ENCODE measurements at regions not wholly inside any gene's neighbourhood (a gene's known extent, or its start where the extent isn't known, plus 50 kb on each side); places are given as distances from the start of the nearest gene placed in this dataset.

DNA sequence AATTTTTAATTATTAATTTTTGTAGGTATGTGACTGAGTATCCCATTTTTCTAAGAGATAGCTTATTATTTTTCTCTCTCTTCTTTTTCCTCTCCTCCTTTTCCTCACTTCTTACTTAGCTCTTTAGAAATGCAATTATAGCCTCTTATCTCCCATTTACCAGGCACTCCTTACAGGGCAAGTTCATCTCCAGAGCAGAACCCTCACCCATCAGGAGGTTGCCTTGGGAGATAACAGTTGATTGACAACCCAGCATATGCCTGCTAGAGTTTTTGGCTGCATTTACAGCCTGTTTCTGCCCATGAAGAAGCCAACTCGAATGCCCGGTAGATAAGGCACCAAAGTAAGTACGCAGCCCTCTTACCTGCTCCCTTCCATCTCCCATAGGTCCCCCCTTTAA is 572.9 kb upstream of the ZFP42 start:
- no peak for TF ChIP-seq POLR2A (IDR thresholded peaks at IDR 0.05)
- TF ChIP-seq, protein P1, sequence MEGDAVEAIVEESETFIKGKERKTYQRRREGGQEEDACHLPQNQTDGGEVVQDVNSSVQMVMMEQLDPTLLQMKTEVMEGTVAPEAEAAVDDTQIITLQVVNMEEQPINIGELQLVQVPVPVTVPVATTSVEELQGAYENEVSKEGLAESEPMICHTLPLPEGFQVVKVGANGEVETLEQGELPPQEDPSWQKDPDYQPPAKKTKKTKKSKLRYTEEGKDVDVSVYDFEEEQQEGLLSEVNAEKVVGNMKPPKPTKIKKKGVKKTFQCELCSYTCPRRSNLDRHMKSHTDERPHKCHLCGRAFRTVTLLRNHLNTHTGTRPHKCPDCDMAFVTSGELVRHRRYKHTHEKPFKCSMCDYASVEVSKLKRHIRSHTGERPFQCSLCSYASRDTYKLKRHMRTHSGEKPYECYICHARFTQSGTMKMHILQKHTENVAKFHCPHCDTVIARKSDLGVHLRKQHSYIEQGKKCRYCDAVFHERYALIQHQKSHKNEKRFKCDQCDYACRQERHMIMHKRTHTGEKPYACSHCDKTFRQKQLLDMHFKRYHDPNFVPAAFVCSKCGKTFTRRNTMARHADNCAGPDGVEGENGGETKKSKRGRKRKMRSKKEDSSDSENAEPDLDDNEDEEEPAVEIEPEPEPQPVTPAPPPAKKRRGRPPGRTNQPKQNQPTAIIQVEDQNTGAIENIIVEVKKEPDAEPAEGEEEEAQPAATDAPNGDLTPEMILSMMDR (IDR thresholded peaks at IDR 0.05), result no peak
